A172 (cell line): ENCODE measurements at regions not wholly inside any gene's neighbourhood (a gene's known extent, or its start where the extent isn't known, plus 50 kb on each side); places are given as distances from the start of the nearest gene placed in this dataset.

Experiments used
- DNase-seq: peaks from one replicate; pipeline ENCODE4 v3.0.0-alpha.2; 2015; ENCODE audit warnings: low spot score

DNA sequence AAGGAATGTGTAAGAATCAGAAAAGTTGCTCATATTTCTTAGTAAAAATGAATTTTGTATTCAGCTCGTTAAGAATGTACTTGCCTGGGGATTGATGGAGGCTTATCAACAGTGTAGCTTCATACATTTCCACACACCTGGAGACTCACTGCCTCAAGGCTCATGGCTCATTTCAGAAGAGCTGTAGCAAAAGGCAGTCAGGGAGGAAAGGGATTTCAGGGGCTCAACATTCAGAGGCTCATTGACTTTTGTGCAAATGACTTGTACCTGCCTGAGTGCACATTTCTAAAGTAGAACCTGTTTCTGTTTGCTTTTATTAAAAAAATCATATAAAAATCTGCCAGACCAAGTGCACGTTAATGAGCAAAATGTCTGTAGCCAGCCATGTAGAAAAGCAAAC lies 304.4 kb downstream of the KCNS3 start:
- DNase-seq: no peak

DNA sequence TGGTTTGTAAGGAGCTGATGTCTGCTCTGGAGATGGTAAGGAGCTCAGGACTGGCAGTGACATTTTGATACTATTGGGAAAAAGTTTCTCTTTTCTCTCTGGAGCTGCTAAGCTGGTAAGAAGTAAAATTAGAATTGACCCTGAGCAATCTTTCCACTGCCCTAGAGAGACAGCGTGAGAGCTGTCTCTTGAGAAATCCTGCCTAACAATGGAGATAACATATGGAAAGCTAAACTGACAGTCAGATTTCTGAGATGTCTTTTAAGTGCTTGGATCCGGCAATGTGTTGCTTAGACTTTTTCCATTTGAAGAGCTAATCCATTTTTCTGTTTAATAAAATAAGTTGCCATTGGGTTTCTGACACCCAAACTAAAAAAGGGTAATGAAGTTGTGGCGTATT lies 302.4 kb downstream of the KCNS3 start:
- no peak for DNase-seq

DNA sequence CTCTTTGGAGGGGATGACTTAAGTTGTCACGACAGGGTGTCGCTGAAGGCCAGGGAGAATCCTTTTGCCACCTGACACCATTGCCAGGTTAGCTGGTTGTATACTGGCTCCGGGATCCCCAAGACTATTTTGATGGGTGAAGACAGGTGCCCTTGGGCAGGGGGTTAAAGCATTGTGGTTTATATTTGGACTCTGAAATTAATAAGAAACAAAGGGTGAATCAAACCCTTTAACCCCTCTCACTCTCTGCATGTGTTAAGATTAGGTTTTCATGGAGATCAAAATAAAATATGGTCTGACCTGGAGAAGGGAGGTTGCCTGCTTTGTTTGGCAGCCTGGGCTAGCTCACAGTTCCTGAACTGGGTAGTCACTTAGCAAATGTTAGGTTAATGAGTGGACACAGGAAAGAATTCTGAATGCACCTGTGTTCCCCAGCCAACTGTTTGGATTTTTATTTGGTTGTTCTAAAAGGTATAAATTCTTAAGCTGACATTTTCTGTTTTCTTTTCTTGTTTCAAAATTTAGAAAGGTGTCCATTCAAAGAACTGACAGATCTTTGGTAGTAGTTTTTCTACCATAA lies 301.7 kb downstream of the KCNS3 start:
- no peak for DNase-seq

DNA sequence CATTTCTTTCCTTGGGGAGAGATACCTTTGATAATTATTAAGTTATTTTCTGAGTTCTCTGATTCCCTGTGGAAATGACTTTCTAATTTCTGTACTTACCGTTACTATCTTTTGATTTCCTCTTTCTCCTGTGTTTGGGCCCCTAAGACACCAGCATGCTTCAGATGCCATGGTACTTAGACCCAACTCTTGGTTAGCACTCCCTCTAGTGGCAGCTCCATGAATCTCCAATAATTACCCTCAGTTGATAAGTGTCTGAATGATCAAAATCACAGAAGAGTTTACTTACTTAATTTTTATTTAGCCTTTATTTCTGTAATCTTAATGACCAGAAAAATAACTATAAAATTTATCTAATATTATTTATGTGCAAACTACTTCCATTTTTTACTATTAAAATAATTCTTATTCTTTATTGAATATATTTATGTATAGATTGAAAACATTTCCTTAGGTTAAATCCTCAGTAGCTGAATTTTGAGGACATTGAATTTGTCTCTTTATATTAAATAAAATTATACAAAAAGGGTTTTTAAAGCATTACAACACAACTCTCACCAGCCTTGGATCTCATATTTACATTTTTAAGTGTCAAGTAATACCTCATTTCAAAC lies 300.4 kb downstream of the KCNS3 start:
- DNase-seq: peak; percentile 56

DNA sequence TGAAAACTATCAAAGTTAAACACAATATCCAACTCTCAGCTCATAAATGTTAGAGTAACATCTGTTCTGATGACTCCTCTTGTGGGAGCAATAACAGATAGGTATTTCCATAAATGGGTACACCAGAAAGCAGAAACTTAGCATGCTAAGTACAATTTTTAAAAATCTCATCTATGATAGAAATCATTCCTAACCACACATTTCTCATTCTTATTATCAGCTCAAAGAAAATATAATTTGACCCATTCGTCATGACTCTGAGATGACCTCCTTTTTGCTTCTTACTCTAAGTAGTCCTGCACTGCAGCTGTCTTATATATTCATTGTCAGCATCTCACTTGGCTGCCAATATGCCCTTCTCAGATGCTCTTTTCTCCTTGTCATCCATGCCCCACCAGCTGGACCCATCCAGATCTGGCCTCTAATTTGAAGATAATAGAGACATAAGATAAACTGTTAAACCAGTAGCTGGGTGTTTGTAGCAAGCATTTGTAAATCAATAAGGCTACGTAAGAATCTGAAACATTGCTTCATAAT lies 298.3 kb downstream of the KCNS3 start:
- no peak for DNase-seq

DNA sequence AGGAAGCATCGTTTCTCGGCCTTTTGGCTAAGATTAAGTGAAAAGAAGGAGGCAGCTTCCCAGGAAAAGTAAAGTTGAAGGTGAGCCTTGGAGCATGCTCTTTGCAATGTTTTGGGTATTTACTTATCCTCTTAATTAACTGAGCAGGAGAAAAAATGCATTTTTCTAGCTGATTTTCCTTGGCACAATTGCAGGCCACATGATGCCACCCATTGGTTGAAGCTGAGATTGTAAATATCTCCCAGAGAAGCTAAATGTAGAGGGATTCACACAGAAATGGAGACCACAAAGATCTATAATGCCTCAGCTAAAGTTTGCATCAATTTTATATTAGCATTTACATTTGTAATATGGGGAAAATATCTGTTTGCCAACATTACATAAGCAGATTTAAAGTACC lies 294.1 kb downstream of the KCNS3 start:
- DNase-seq: no peak

DNA sequence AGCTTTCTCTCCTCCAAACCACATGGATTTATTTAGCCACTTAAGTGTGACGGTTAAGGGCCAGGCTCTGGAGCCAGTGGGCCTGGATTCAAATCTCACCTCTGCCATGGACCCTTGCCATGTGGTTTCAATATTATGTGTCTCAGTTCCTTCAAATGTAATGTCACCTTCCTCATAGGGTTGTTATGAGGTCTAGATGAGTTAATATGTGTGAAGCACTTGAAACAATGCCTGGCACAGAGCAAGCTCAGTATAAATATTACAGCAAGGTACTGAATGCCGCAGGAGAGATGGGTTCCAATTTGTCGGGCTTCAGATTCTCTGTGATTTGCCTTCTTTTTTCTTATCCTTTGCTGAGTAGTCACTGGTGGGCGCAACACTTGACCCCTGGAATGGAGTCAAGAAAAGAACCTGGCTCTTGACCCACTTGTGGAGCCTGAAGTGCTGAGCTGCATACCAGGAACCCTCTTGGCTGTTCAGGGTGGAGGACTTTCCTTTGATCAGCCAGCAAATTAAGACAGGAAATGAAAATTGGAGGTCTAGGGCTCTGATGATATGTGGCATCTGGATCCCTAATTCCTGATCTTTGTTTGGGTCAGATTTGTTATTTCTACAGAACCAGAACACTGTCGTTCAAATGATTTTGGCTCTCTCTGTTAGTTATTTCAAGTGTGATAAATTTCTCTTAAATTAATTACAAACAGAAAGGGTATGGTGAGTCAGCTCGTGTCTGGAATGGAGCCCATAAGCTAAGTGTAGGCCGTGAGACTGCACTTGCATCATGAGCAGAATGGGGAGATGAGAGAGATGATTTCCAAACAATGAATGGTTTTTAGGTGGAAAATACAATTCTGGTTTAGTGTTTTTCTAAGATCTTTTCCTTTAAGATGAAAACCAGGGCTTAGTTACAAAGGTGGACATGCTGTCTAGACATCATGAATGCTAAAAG lies 293.0 kb downstream of the KCNS3 start:
- DNase-seq: peak; percentile 38

DNA sequence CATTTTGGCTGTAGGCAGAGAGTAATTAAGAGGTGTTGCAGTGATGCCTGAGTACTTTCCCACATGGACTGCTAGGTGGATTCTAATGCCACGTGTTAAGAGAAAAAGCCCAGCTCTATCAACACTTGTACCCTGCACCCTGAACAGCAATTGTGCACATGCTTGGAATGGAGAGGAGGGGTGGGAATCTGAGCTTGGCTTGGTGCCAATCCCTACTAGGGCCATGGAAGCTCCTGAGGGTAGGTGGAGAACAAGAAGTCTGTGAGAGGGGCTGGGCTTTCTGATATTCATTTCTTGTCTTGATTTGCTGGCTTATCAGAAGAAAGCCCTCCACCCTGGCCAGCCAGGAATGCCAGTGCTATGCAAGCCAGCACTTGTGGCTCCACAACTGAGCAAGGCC lies 292.2 kb downstream of the KCNS3 start:
- DNase-seq: no peak

DNA sequence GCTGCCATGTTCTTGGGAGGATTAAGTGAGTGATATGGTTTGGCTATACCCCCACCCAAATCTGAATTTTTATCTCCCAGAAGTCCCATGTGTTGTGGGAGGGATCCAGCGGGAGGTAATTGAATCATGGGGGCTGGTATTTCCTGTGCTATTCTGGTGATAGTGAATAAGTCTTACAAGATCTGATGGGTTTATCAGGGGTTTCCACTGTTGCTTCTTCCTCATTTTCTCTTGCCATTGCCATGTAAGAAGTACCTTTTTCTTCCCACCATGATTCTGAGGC lies 291.4 kb downstream of the KCNS3 start:
- DNase-seq: no peak

DNA sequence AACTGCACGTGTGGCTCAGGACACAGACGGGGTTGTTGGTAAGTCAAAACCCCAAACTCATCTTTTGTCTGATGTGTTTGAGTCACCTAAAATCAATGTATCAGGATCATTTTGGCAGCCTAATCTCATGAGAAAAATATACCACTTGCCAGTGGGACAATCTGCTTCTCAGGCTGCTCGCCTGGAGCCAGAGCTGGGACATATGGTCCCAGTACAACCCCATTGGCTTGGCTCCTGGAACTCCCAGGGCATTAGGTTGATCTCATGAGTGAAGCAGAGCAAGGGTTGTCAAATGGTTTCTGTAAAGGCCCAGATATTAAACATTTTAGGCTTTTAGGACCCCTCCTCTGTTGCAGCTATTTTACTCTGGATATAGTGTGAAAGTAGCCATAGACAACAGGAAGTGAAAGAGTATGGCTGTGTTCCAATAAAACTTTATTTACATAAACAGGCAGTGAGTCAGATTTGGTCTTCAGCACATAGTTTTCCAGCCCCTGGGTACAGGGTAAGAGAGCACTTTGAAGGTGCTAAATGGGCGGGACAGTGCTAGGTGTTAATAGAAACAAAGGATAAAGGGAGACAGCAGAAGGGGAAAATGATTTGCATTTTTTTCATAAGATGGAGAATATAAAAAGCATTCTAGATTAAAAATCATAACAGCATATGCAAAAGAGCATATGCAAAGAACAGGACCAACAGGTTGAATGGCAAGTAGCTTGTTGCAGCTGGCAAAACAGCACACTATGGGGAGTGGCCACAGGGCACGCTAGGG lies 290.8 kb downstream of the KCNS3 start:
- DNase-seq: peak; percentile 16

DNA sequence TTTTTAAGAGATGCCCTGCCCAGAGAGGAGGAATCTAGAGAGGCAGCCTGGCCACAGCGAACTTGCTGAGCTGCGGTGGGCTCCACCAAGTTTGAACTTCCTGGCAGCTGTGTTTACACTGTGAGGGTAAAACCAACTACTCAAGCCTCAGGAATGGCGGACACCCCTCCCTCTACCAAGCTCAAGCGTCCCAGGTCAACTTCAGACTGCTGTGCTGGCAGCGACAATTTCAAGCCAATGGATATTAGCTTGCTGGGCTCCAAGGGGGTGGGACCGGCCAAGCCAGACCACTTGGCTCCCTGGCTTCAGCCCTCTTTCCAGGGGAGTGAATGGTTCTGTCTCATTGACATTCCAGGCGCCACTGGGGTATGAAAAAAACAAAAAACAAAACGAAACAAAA lies 289.4 kb downstream of the KCNS3 start:
- DNase-seq: no peak

DNA sequence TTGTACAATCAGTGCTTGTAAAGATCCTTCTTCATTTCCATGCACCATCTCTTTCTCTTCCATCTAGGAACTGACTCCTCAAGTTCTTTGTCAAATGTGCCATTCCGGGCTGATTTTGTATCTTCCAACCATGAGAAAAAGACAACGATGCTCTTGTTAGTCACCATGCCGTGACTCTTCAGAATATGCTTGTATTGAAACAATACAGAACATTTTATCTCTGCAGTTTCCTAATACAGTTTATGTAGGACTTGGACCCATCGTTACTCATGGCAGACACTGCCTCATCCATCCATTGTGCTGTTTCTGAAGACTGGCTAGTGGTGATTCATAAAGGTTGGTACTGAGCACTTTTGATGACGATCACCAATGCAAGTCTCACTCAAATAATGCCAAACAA lies 283.2 kb downstream of the KCNS3 start:
- DNase-seq: no peak

DNA sequence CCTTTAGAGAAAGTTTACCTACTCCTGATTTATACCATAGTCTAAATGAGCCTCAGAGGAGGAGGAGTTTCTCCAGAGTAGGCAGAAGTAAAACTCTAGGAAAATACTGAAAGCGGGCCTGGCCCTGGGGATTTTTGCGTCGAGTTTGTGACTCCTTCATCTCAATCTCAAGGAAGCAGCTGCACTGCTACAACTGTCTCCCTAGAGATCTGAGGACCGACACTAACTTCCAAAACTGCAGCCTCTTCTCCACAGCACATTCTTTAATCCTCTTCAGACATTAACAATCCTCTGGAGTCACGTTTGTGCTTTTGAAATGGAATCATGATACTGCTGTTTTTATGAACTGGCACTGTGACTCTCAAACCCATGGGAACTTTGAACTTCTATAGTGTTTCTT lies 281.4 kb downstream of the KCNS3 start:
- DNase-seq: no peak

DNA sequence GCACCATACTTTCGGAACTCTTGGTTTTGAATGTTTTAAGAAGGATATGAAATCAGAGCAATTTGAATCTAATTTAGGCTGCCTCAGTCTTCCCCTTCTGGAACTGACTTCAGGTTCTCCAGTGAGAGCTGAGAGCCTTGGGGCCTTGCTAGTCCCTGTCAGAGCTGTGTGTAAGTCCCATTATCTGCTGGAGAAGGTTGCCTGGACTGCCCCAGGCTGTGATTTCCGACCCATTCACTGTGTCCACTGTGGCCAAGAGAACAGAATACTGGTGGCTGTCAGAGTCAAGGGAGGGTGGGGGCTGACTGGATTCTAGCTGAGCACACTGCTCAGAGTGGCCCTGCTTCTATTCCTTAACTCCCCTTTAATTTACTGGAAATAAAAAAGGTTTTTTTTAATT lies 278.0 kb downstream of the KCNS3 start:
- DNase-seq: no peak

DNA sequence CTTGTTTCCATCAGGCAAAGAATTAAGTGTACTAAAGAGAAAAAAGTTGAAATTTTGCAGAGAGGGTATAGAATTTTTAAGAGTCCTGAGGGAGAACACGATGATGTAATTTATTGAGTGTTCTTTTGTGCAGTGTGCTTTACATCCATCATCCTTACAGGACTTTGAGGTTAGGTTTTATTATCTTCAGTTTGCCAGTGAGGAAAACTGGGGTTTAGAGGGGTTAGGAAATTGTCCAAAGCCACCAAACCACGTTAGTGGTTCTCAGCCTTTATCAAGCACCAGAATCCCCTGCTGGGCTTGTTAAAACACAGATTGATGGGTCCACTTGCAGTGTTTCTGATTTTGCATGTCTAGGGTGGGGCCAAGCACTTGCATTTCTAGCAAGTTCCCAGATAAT lies 277.5 kb downstream of the KCNS3 start:
- DNase-seq: peak; percentile 63

DNA sequence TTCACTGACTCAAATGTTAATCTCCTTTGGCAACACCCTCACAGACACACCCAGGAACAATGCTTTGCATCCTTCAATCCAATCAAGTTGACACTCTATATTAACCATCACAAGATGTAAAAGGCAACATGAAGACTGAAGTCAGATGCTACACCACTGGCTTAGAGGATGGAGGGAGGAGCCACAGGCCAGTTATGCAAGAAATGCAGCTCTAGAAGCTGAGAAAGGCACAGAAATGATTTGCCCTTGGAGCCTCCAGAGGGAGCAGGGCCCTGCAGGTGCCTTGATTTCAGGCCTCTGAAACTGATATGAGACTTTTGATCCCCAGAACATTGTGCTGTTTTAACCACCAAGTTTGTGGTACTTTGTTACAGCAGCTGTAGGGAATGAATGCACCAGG lies 276.3 kb downstream of the KCNS3 start:
- peak; percentile 70 for DNase-seq

DNA sequence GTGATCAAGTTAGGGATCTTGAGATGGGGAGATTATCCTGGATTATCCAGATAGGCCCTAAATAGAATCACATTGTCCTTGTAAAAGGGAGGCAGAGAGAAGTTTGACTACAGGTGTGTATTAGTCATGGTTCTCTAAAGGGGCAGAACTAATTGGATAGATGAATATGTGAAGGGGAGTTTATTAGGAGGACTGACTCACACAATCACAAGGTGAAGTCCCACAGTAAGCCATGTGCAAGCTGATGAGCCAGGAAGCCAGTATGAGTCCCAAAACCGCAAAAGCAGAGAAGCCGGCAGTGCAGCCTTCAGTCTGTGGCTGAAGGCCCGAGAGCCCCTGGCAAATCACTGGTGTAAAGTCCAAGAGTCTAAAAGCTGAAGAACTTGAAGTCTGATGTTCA lies 275.8 kb downstream of the KCNS3 start:
- peak; percentile 96 for DNase-seq

DNA sequence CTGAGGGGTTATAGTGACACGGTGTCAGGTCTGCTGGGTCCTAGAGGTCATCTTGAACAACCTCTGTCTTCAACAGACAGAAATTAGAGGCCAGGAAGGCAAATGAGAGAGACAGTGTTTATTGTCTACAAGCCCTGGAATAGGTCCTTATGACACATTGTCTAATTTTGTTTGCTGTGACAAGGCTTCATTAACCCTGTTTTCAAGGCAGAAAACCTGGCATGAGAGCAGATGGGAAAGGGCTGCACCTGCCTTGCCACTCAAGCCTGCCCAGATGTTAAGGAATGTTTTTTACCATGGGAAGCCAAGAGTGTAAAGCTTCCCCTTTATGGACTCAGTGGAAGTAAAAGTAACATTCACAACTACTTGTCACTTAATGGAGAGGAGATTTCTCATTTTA lies 275.3 kb downstream of the KCNS3 start:
- no peak for DNase-seq

DNA sequence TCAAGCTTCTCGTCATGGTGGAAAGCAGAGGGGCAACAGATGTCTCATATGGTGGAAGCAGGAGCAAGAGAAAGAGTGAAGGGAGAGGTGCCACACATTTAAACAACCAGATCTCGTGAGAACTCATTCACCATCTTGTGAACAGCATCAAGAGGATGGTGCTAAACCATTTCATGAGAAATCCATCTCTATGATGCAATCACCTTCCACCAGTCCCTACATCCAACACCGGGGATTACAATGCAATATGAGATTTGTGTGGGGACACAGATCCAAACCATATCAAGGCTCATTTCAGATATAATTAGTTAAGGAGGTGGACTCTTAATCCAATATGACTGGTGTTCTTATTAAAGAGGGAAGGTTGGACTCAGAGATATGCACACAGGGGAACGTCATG lies 272.8 kb downstream of the KCNS3 start:
- no peak for DNase-seq

DNA sequence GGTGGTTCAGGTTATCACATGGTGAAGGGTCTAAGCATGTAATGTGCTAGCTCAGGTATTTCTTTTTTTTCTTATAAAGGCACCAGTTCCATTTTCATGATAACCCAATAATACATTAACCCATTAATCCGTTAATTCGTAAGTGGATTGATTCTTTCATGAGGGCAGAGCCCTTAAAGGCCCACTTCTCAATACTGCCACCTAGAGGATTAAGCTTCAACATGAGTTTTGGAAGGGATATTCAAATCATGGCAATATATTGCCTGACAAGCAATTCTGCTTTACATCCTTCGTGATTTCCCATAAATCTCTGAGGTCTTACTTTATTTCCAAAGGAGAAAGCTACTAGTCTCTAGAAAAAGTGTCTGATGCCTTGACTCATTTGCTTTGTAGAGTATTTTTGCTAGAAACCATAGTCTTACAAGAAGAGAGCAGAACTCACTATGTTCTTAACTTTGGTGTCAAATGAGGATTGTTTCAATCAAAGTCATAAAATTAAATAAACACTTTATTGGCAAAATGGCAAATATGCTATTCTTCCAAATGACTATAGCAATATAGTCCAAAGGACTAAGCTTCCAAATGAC lies 271.3 kb downstream of the KCNS3 start:
- DNase-seq: peak; percentile 39

DNA sequence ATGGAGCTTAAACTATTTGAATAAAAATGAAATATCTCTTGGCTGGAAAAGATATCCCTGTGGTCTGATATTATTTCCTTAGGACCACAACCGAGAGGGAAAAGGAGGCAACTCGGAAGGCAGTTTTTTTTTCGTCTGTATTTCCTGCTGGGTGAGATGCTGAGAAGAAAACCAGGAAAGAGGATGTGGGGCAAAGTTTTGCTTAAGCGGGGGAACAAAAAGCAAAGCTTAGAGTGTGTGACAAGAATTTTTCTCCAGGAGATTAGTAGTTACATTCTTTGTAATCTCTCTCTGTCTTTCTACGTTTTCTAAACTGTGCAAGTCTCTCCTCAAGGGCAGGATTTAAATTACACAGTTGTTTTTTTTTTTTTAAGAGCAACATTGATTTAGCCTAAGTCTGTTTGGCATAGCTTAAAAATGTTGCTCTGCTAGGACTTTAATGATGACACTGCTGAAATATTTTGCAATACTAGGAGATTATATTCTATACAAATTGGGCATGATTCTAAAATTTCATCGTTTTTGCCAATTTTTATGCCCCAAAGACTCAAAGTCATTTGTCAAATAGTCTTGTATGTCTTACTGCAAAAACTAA lies 258.5 kb downstream of the KCNS3 start:
- no peak for DNase-seq

DNA sequence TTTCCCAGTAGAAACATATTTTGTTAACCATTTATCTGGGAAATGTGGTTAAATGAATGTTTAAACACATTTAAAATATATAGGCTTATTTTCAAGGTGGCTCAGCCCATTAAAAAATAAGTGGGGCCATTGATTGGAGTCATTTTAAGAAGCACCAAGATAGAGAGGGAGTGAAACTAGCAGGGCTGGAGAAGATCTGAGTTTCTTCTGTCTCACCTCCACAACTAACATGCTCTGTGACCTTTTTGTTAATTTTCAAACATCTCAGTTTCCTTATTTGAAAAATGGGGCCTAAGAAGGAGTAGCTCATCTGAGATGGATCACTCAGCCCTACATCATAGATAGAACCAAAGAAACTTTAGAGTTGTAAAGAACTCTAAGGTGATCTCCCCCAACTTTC lies 254.8 kb downstream of the KCNS3 start:
- DNase-seq: no peak
